HUDEP-2 (cell line): ENCODE measurements at regions not wholly inside any gene's neighbourhood (a gene's known extent, or its start where the extent isn't known, plus 50 kb on each side); places are given as distances from the start of the nearest gene placed in this dataset.
"Not testable (repeated sequence)": the region's sequence is repeated elsewhere in the genome, so short reads cannot be mapped to it uniquely, and the experiment has no call there.

Experiments
- DNase-seq, 76 experiments: peaks; one replicate each; lab custom pipeline; 2025; ENCODE audit not compliant: unreplicated experiment in 76 of 76; lab: John Stamatoyannopoulos, UW

DNA sequence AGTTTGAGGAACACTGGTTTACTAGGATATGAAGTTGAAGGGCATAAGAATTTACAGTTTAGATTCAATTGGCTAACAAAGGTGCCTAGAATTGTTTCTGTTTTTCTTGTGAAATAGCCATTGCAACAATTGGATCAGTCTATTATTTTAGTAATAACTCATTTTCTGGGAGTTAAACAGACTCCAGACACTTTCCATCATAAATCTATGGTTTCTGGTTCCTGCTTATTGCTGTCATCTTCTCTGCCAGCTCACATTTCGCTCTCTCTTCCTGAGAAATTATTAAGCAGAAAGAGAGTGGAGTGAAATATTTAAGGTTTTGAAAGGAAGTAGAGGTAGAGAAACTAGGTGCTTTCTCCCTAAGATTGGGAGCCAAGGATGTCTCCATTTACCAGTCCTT is 165.1 kb upstream of the PRR16 start:
- no peak for DNase-seq

- DNase-seq, result no peak
Measured at GRCh38 chr5:120304663-120305062, 159.4 kb upstream of the PRR16 start.

DNA sequence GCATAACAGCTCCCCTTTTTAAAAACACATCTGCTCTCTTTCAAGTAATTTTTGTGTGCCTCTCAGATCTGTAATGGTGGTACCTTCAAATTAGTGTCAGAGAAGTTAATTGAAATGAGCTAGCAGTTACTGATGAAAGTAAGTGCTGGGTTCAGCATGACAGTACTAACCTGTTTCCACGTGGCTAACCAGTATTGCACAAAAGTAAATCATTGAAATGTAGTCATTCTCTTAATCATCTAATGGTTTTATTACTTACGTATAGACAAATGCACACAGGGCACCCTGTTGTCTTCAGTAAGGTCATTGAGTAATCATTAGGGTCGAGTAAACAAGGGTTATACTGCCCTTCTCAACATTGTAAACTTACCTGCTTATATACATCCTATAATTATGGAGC is 157.8 kb upstream of the PRR16 start:
- no peak for DNase-seq

DNA sequence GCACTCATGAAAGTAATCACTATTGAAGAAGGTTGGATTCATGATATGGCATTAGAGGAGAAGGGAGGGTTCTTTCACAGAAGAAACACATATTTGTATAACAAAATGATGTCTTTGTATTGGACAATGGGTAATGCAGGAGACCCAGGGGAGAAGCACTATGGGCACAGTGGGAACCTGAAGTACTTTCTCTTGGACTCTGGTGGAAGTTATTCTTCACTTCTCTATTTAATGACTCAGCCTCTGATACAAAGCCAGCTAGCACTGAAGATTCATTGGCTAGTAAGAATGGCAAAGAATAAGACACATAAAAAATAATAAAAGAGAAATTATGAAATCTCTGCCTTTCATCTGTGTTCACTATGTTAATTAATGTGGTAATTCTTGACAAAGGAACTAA is 149.9 kb upstream of the PRR16 start:
- no peak for DNase-seq

DNA sequence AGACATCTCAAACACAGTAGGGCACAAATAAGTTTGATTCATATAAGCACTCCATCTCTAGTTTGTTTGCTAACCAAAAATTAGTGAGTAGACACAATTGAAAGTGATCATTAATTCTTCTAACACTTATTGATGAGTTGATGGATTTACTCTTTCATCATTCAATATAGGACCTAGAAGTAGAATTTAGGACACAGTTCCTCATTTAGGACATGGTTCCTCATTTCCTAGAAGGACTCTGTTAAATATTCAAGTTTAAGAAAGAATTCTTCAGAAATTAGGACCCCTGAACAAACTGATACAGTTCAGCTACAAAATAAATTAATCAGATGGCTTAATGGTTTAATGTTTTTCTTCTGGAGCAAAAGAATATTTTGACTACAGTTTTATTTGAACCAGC is 143.5 kb upstream of the PRR16 start:
- no peak for DNase-seq

- DNase-seq, result no peak
Measured at GRCh38 chr5:120326651-120327050, 137.4 kb upstream of the PRR16 start.

DNA sequence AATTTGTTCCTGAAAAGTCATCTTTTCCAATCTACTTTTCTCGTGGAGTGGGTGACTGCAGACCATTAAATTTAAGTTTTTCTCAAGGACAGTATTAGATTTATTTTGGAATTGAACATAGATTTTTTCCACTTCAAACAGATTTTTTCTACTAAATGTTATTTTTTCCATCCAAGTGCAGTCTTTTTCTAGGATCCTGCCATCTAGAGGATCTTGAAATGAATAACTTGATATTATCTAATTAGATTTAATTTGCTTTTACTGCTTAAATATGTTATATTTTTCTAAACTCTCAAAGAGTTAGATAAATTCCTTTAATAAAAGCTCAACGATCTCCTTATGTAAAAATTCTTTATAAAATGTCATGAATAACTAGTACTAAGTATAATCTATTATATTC is 136.9 kb upstream of the PRR16 start:
- no peak for DNase-seq

DNA sequence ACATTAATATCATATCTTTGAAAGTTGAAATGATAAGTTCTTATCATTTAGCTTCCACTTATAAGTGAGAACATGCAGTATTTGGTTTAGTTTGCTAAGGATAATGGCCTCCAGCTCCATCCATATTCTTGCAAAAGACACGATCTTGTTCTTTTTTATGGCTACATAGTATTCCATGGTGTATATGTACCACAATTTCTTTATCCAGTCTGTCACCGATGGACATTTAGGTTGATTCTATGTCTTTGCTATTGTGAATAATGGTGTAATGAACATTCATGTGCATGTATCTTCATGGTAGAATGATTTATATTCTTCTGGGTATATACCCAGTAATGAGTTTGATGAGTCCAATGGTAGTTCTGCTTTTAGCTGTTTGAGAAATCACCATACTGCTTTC is 135.0 kb upstream of the PRR16 start:
- DNase-seq, result no peak

GRCh38 chr5:120330558-120330957 is 133.5 kb upstream of the PRR16 start:
- no peak for DNase-seq

DNA sequence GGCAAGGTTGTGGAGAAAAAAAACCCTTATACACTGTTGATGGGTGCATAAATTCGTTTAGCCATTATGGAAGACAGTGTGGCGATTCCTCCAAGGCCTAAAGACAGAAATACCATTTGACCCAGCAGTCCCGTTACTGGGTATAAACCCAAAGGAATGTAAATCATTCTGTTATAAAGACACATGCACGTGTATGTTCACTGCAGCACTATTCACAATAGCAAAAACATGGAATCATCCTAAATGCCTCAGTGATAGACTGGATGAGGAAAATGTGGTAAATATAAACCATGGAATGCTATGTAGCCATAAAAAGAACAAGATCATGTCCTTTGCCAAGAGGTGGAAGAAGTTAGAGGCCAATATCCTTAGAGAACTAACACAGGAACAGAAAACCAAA is 119.9 kb upstream of the PRR16 start:
- DNase-seq, result no peak

GRCh38 chr5:120345947-120346346 is 118.2 kb upstream of the PRR16 start:
- no peak for DNase-seq

DNA sequence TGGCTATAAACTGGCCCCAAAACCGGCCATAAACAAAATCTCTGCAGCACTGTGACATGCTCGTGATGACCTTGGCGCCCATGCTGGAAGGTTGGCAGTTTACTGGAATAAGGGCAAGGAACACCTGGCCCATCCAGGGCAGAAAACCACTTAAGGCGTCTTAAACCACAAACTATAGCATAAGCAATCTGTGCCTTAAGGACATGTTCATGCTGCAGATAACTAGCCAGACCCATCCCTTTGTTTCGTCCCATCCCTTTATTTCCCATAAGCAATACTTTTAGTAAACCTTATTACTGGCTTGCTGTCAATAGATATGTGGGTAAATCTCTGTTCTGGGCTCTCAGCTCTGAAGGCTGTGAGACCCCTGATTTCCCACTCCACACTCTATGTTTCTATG is 113.0 kb upstream of the PRR16 start:
- not testable (repeated sequence) for DNase-seq

- DNase-seq, result no peak
Measured at GRCh38 chr5:120354126-120354525, 110.0 kb upstream of the PRR16 start.

- DNase-seq, result no peak
Measured at GRCh38 chr5:120358949-120359348, 105.2 kb upstream of the PRR16 start.

DNA sequence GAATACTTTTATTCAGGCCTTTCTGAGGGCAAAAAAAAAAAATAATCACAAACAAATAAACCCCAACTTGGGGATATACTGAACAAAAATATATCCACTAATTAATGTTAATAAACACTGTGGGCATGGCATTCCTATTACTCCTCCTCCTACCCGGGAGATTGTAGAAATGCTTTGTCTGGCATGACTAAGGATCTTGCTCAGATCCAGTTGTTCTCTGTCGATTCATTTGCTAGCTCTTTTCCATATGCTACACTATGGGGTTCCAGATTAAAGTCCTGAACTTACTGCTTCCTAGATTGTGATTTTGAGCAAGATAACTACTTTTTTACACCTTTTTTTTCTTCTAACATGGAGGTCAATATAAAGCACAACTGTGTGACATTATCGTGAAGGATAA is 102.2 kb upstream of the PRR16 start:
- no peak for DNase-seq

DNA sequence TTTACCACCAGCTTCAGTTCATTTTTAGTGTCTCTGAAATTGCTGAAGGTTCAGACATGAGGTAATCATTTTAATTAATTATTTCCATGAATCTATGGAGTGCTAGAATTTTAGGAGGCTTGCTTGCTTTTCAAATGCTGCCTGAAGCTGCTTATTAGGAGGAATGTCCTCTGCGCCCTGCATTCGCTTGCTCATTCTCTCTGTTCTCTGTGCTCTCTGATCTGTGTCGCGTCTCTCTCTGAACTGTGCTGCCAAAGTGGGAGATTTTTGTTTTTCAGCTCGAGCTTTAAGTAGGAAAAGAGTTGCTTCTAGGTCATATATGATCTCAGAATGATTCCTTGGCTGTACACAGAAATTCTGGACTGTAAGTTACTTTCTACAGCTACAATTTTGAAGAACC is 101.7 kb upstream of the PRR16 start:
- DNase-seq, result no peak

GRCh38 chr5:120365656-120366446 is 98.2 kb upstream of the PRR16 start:
- DNase-seq, result no peak

DNA sequence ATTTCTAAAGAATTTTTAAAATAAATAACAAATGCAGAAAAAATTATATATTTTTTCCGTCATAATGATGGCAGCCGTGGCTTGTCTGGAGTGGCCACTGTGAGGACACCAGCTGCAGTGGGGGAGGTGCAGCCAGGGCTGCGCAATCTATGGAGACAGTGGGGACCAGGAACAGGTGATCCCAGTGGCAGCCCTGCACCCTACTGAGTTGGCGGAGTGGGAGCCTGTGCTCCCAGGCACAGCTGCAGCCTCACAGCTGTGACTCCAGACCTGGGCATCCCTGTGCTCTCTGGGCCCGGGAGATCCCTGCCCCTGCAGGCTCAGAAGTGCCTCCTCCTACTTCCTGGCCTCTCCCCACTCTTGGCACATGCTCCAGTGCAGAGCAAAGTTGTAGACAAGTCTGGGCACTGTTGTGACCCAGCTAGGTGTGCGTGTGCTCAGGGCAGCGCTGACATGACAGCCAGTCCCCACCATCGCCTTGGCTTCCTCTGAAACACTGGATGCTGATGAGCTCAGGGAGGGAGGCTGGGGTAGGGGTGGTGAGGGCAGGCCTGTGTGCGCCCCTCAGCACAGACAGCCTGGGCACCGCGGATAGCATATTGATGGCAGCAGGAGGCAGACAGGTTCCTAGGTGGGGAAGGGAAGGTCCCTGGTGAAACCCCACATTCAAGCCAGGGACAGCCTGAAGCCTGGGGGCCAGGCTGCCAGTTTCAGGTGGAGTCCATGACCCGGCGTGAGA is 96.0 kb upstream of the PRR16 start:
- DNase-seq, result no peak

- DNase-seq, result no peak
Measured at GRCh38 chr5:120368923-120369715, 95.0 kb upstream of the PRR16 start.

DNA sequence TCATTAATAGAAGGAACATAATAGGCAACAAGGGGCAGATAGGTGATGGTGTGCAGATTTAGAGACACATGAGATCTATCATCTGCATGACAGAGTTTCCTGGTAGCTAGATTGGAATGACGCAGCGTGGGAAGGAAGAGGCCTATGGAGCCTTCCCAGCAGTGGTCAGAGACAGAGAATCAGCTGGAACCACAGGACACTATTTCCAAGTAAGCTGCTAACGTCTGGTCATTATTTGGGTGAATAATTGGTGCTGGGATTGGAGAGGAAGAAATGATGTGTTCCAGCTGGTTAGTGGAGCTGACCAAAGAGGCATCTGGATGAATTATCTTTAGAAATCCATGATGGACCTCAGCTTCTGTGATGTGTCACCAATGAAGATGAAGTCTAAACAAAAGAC is 91.2 kb upstream of the PRR16 start:
- no peak for DNase-seq

GRCh38 chr5:120375248-120375647 is 88.9 kb upstream of the PRR16 start:
- DNase-seq, result no peak

- DNase-seq, result no peak
Measured at GRCh38 chr5:120380644-120381043, 83.5 kb upstream of the PRR16 start.
